LNCAP (cell line): ENCODE measurements at regions not wholly inside any gene's neighbourhood (a gene's known extent, or its start where the extent isn't known, plus 50 kb on each side); places are given as distances from the start of the nearest gene placed in this dataset.

Experiments used
- TF ChIP-seq, protein P1 (sequence below): fragments of 450-650 bp; IDR thresholded peaks from 2 replicates; pipeline ENCODE4 v1.5.1; 2017; ENCODE audit warnings: mild to moderate bottlenecking

- TF ChIP-seq, protein P1, sequence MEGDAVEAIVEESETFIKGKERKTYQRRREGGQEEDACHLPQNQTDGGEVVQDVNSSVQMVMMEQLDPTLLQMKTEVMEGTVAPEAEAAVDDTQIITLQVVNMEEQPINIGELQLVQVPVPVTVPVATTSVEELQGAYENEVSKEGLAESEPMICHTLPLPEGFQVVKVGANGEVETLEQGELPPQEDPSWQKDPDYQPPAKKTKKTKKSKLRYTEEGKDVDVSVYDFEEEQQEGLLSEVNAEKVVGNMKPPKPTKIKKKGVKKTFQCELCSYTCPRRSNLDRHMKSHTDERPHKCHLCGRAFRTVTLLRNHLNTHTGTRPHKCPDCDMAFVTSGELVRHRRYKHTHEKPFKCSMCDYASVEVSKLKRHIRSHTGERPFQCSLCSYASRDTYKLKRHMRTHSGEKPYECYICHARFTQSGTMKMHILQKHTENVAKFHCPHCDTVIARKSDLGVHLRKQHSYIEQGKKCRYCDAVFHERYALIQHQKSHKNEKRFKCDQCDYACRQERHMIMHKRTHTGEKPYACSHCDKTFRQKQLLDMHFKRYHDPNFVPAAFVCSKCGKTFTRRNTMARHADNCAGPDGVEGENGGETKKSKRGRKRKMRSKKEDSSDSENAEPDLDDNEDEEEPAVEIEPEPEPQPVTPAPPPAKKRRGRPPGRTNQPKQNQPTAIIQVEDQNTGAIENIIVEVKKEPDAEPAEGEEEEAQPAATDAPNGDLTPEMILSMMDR, result no peak
These were observed 72.6 kb upstream of the LAPTM4A start for GRCh38 chr2:20123871-20124594.

- TF ChIP-seq, protein P1, result no peak
These were observed 71.4 kb upstream of the LAPTM4A start for GRCh38 chr2:20122864-20123263.

GRCh38 chr2:20120569-20121416 lies 69.4 kb upstream of the LAPTM4A start:
- TF ChIP-seq, protein P1, result no peak

DNA sequence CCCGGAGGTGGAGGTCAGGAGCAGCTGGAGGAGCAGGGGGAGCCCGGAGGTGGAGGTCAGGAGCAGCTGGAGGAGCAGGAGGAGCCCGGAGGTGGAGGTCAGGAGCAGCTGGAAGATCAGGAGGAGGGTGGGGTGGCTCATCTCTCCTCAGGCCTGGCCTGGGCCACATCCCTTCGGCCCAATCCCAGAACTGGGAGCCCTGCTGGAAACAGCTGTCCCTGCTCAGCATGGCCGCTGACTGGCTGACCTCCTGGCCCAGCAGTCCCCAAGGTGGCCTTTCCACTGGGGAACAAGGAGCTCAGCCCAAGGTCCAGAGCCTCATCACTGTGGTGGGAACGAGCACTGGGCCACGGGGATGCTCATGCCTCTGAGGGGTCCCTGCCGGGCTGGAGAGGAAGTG lies 66.6 kb upstream of the LAPTM4A start:
- TF ChIP-seq, protein P1, result no peak

DNA sequence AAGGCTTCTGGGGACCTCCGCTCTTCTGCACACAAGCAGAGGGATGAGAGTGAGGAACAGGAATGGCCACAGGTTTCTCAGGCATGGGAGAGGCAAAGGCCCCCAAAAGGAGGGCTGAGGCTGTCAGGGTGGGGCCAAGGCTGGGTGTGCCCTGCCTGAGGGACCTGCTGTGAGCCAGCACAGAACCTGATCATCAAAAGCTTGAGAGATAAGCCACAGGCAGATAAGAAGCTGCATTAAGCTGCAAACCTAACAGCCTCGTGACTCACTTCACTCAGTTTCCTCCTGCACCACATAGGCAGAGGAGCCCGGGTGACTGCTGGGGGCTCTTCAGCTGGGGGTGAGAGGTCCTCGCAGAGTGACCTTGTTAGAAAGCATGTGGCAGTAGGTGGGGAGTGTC lies 64.5 kb upstream of the LAPTM4A start:
- TF ChIP-seq, protein P1, result no peak

DNA sequence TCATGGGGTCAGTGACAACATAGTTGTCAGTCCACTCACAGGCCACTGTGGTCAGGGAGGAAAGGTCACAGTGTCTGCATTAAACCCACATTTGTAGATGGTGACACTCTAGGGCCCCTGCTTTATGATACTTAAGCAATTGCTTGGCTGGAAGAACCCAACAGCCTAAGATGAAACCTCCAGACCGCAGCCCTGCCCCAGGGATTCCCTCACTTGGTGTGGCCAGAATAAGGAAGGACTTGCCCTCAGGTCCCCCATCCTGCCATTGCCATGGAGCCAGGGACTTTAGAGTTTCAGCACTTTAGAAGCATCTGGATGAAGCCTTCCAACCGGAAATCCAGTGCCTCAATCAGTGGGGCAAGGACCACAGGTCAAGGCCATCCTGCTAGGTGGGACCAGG lies 63.9 kb upstream of the LAPTM4A start:
- TF ChIP-seq, protein P1, result no peak

GRCh38 chr2:20113986-20114938 lies 62.8 kb upstream of the LAPTM4A start:
- TF ChIP-seq, protein P1, result no peak
